ENCODE measurements at regions not wholly inside any gene's neighbourhood (a gene's known extent, or its start where the extent isn't known, plus 50 kb on each side); places are given as distances from the start of the nearest gene placed in this dataset.
"Not testable (repeated sequence)": the region's sequence is repeated elsewhere in the genome, so short reads cannot be mapped to it uniquely, and the experiment has no call there.

DNA sequence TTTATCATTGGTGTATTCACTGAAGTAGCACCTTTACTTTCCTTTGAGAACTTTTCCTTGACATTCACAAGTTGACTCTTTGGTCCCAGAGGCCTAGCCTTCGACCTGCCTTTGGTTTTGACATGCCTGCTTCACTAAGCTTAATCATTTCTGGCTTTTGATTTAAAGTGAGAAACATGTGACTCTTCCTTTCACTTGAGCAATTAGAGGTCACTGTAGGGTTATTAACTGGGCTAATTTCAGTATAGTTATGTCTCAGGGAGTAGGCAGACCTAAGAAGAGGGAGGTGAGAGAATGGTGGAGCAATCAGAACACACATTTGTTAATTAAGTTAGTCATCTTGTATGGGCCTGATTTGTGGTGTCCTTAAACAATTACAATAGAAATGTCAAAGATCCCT is 1040.7 kb upstream of the SLC39A10 start:
- DNase-seq: no peak

DNA sequence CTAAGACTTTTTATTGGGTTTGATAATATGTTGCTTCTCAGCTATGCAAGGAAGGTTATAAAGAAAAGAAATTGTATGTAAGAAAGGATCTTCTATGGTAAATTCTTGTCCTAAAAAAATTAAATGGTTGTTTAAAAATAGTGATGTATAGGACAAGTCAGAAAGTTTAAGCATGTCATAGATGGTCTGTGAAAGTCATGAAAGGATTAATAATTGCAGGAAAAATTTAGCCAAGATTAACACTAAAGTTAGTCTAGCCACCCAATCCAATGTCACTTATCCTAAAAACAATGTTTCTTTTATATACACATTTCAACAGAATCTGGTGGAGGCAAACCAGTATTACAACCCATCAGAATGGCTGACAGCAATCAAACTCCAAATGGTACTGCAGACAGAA is 1046.7 kb upstream of the SLC39A10 start:
- no peak for DNase-seq

DNA sequence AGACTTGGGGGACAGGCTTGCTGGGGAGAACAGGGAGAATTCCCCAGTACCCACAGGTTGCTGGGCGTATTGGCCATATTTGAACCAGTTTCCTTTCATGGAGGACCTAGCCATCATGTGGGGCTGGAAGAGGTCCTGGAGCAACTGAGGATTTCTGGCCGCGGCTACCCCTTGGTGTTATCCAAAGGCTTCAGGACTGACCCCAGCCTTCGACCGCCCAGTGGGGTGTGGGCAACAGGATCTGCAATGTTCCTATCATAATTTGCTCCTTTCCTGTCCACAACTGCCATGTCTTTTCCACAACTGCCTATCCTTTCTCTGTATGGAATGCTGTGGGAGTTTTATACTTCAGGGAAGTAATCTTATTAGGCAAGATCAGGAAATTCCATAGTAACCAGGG is 1053.6 kb upstream of the SLC39A10 start:
- no peak for DNase-seq

DNA sequence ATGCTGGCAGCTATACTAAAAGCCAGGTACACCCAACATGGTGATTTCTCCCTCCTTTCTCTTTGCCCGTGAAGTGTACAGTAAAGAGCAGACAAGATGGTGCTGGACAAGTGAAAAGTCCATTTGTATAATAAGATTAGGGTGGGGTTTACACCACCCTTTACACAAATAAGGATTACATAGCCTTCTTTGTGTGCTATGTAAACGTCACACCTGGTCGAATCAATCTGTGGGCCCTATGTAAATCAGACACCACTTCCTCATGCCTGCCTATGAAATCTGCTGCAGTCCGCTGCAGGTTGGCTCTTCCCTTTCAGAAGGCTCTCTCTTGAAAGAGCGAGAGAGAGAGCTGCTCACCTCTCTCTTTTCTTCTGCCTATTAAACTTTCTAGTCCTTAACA is 1054.3 kb upstream of the SLC39A10 start:
- DNase-seq: no peak

DNA sequence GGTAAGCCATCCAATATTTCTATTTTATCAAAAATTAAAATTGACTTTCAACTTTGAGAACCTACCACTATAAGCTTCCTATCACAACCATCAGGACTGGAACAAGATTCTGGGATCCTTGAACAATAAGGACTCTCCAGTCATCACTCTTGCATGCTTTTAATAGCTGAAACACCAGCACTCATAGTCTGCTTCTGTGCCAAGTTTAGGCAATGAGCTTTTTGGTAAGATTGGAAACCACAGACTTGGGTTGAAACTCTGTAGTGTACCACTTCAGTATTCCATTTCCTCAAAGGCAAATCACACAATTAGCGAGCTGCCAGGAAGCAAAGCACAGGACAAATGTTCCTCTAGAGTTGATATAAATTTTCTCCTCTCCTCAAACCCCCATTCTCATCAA is 1065.8 kb upstream of the SLC39A10 start:
- DNase-seq: no peak

DNA sequence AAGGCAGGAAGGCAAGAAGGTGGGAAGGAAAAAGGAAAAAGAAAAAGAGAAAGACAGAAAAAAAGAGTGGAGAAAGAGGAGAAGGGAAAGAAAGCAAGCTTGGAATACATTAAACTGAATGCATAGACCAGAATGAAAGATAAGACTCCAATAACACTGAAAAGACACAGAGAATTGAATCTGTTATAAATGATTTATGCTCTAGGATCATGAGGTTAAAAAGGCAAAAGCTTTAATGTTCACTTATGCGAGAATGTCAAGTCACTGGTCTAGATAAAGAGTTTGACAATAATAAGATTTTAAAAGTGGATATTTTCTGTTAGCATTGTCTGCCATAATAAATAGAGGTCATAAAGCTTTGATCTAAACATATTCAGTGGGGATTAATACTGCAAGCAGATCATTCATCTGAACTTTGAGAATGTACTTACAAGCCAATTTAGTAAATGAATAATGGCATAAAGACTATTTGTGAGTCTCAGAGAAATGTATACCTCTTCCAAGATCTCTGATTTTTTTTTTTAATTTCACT is 1069.2 kb upstream of the SLC39A10 start:
- no peak for DNase-seq

DNA sequence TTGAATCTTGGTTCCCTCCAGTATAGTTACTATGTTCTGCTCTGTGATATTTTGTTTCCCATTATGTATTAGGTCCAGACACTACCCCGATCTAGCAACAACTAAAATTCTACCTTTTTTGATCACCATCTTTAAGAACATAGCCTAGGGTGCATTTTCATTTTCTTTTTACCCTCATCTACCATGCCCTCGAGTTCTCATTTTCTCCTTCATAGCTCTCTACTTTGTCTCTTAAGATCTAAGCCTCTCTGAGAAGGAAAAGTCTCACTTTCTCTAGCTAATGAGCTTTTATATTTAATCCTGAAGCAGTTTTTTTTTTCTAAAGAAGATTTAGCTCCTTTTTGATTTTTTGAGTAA is 1089.4 kb upstream of the SLC39A10 start:
- no peak for DNase-seq

DNA sequence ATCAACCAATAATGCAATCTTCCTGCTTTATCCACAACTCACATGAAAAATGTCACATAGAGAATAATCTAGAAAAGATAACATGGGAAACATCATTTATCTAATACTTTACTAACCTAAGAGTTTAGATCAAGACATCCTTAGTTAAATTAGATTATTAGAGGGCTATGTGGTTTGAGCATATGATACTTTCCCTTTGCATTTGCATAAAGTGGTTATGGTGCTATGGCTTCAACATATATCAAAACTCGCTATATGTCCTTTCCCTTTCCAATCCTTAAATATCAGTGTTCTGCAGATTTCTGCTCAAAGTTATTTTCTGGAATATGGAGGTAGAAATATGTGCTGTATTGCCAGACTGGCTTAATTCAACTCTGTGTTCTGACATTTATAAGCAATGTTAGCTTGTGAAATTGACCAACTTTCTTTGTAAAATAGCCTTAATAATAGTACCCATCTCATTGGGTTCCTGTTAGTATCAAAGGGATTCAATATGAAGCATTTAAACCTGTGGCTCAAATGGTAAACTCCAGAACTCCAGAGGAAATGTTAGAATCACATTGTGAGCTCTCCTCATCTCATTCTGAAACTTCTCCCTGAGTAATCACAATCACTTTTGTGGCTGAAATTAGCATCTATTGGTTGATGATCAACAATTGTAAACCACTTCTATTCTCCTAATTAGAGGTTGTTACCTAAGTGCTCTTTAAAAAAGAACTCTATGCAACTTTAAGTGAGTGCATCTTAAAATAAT is 1089.9 kb upstream of the SLC39A10 start:
- no peak for DNase-seq

DNA sequence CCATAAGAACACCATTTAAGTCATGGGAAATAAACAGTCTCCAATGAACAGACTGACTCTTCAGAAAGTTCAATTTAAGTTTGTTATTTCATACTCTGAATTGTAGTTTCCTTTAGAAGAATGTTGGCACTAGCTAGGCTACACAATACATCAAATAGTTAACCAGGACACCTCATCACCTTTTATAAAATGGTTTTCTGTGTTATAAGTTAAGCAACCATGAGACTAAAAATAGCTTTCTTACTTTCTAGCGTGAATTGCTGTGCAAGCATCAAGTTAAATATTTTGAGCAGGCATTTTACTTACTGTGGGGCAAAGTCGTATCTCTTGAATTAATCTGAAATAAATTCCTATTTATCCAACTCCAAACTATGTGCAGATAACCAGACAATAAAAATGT is 1092.6 kb upstream of the SLC39A10 start:
- no peak for DNase-seq

DNA sequence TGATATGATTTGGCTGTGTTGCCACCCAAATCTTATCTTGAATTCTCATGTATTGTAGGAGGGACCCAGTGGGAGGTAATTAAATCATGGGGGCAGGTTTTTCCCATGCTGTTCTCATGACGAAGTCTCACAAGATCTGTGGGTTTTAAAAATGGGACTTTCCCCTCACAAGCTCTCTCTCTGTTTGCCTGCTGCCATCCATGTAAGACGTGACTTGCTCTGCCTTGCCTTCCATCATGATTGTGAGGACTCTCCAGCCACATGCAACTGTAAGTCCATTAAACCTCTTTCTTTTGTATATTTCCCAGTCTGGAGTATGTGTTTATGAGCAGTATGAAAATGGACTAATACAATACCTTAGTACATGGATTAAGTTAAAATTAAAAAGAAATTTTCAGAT is 1094.7 kb upstream of the SLC39A10 start:
- no peak for DNase-seq

DNA sequence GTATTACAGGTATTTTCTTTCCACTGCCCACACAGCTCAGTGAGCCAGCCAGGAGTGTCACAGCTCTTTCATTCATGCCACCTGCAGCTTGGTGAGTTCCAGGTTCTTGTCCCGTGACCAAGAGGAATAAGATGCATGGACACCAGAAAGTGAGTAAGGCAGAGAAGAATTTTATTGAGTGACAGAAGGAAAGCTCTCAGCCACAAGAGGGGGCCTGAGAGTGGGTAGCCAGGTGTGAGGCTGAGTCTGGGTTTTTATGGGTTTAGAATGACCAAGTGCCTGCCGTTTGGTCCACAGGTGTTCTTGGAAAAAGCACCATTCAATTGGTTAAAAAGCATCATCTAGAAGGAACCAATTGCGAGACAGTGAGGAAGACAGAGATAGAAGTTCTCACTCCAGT is 1097.1 kb upstream of the SLC39A10 start:
- no peak for DNase-seq

DNA sequence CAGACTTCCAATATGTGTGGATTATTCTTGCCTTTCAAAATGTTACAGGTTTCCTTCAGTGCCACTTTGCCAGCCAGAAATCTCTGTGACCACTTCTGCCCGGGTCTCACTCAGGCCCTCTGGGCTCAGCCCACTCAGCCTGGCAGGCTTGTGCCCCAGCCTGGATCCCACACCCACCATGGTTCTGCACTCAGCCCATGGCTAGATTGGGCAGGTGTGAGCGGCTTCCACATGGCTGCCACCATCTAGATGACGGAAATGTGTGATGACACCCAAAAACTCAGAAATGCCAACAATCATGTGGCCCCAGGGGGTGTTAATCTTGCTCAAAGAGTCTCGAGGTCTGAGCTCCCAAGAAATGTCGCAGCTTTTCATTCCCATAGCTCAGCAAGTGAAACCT is 1097.5 kb upstream of the SLC39A10 start:
- no peak for DNase-seq

DNA sequence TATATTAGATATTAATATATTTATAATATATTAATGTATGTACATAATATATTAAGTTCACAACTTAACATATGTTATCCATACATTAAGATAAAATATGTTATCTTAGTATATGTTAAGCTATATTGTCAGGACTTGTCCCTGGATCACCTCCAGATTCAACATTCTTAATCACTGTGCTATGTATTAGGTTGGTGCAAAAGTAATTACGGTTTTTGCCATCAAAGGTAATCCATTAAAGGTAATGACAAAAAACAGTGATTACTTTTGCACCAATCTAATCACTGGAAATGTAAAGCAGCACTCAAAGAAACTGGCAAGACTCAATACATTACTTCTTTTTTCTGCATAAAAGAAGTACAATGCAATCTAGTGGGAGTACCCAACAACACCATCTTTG is 1099.0 kb upstream of the SLC39A10 start:
- DNase-seq: no peak

DNA sequence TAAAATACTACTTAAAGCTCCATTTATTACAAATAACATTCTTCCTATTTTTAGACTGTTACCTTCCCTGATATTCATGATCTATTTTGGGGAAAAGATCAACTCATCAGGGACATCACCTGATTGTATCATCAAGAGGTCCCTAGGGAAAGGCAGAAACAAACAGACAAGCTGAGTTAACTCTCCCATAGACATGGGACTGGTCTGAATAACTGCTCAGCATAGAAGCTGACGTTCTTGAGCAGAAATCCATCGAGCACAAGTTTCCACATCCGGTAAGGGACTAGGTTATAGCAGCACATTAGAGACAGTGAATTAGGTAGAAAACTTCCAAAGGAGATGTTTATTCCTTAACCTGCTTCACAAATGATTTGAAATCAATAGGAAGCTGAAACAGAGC is 1100.4 kb upstream of the SLC39A10 start:
- no peak for DNase-seq

DNA sequence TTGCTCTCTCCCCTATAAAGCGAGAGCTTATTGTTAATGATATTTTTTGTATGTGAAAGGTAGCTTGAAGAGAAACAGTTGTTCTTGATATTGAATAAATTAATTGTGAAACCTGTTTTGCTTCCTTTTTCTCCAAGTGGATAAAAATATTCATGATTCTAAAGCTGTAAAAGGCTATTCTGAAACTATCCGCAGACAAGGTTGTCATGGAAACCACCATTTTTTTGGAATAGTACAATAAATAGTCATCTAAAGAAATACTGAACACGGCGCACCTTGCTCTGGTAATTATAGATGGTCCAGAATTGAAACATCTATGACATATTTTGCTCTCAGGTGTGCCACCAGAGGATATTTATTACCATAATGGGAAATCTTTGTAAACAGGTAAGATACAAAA is 1103.0 kb upstream of the SLC39A10 start:
- DNase-seq: no peak

DNA sequence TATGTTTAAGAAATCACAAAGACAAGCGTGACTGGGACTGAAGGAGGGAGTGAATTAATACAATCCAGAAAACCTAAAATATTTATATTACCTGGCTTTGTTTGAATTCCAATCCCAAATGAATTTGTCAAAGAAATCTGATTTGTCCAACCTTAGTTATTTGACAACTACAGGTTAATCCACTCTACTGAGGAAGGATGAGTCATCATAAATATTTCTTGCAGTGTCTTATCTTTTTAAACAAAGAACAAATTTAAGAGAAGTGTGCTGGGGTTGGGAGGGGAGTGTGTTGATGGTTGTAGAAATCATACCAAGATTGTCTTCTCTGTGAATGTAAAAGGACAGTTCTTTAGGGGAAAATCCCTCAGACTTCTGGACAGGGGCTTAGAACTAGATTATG is 1106.3 kb upstream of the SLC39A10 start:
- DNase-seq: no peak

DNA sequence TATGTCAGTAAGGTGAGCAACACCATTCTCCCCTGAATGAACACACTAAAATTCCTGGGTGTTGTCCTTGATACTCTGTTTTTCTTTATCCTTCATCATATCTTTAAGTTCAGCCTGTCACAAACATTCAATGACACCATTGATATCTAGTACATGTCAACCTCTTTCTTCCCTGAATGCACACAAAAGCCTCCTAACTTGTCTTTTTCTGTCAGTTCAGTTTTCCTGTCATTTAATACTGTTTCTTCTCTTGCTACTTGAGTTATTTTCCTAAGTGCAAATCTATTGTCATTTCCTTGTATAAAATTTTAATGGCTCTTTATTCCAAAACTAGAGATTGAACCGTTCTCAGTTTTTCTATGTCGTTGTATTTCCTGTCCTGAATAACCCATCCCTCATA is 1107.6 kb upstream of the SLC39A10 start:
- no peak for DNase-seq

DNA sequence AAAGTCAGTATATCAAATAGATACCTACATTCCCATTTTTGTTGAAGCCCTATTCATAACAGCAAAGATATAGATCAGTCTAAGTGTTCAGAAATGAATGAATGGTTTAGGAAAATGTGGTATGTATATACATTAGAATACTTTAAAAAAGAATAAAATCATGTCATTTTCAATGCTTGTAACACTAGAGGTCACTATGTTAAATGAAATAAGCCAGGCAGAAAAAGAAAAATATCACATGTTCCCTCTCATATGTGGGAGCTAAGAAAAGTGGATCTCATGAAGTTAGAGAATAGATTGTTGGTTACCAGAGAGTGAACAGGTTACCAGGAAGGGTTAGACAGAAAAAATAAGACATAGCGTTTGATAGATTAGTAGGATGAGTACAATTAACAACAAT is 1111.0 kb upstream of the SLC39A10 start:
- no peak for DNase-seq

DNA sequence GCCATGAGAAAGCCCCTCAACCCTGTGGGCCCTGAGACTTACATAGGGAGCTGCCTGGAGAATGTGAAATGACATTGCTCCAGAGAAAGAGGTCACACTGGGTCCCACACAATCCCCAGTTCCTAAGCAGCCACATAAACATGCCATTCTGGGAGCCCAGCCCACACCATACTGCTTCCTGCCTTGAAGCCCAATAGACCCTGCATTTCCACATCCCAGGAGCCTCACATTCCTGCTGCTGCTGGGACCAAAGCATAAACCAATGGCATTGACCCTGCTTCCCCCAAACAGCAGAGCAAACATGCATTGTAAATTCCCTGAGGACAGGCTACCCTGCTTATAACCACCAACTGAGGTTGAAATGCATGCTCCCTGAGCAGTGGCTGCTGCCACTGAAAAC is 1117.6 kb upstream of the SLC39A10 start:
- no peak for DNase-seq

DNA sequence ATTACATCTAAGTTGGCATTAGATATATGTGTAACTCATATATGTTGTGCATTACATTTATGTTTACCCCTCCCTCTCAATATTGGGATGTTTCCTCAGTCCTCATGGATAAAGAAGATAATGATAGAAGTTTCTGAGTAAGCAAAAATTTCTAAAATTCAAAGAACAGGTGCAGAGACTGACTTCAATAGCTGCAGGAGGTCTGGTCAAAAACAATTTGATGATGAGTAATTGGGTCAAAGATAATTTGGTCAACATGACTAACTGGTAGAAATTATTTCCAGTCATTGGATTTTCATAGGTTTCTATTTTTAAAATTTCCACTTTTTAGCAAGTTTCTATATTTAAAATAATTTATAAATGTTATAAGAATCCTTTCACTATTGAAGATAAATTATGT is 1130.9 kb upstream of the SLC39A10 start:
- no peak for DNase-seq

DNA sequence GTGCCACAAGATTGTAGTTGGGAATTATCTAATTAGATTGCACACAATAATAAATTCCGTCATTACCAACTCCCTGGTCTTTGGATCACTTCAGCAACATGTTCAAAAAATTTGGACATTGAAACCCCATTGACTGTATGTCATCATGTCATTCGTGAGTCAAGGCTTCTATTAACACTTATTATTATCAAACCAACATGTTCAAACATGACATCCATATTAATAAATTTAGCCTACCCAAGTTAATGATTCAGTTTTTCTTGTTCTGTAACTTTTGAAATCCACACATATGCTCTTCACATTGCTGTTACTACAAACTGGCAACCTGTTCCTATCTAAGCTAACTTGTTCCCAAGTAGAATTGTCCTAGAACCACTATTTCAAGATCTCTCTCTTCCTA is 1142.7 kb upstream of the SLC39A10 start:
- no peak for DNase-seq

DNA sequence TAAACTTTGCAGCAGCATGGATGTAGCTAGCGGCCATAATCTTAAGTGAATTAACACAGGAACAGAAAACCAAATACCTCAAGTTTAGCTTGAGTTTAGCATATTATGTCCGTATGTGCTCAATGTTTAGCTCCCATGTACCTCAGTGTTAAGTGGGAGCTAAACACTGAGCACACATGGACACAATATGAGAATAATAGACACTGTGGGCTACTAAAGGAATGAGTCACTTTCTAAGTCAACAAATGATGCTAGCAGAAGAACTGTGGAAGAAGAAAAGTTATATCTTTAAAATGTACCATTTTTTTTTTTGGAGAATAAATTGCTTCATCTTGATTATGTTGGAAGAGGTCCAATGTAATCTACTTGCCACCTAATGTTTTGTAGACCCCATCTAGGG is 1146.0 kb upstream of the SLC39A10 start:
- not testable (repeated sequence) for DNase-seq

DNA sequence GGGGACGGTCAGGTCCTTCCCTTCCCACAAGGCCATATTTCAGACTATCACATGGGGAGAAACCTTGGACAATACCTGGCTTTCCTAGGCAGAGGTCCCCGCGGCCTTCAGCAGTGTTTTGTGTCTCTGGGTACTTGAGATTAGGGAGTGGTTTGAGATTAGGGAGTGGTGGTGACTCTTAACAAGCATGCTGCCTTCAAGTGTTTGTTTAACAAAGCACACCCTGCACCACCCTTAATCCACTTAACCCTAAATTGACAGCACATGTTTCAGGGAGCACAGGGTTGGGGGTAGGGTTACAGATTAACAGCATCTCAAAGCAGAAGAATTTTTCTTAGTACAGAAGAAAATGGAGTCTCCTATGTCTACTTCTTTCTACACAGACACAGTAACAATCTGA is 1152.2 kb upstream of the SLC39A10 start:
- DNase-seq: not testable (repeated sequence)

DNA sequence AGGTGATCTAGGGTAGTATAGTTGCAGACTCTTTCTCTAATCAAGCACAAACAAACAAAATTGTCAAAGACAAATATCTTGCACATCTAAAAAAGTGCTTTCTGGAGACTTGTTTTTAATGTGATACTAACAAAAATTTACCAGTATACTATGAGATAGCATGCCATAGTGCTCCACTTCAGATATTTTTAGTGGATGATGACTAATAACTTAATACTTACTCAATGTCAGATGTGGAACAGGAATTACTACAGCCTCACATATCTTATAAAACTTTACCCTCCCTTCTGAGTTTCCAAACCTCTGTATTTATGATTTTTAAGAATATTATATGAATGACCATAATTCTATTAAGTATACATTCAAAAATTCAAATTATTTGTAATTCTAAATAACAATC is 1162.0 kb upstream of the SLC39A10 start:
- no peak for DNase-seq

DNA sequence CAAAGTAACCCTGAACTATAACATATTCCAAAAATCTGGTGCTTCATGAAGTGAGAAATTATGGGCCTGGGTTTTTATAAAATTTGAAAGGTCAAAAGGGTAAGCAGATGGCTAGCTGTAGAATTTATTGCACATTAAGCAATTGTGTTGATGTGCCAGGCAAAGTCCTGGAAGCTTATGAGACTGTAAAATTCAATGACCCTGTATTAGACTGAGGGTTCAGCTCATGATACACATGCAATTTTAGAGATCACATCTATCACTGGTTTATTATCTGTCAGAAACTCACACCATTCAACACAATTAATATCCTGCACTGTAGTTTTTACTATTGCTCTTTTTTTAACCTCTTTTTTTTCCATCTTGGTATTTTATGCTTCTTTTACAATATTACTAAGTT is 1162.6 kb upstream of the SLC39A10 start:
- no peak for DNase-seq

Measured in inflammatory macrophage (primary cell).